CD8-positive, alpha-beta memory T cell (primary cell): ENCODE measurements at regions not wholly inside any gene's neighbourhood (a gene's known extent, or its start where the extent isn't known, plus 50 kb on each side); places are given as distances from the start of the nearest gene placed in this dataset.

ENCODE experiments used
- CTCF ChIA-PET: fragments of 350-600 bp; sonication (Branson Sonifier 250); formaldehyde crosslinking; loops from one replicate; lab custom pipeline; 2021; ENCODE audit warnings: antibody characterized with exemption; lab: Charles Lee
- POLR2A ChIA-PET: fragments of 350-600 bp; sonication (Branson Sonifier 250); formaldehyde crosslinking; loops from one replicate; lab custom pipeline; 2021; ENCODE audit warnings: antibody characterized with exemption; lab: Charles Lee
- DNase-seq, 5 donors: peaks; one replicate each; pipeline versions ENCODE4 v3.0.0 to v3.0.0-alpha.2; 2020 to 2022; ENCODE audit warnings: mixed read lengths in 1 of 5
- H3K27ac ChIP-seq: one replicate; pipeline ENCODE4 v1.7.0; 2013; ENCODE audit warnings: low read depth, mild to moderate bottlenecking, low read length, moderate library complexity
- H3K27me3 ChIP-seq: 2 replicates; pipeline ENCODE4 v1.7.0; 2013; ENCODE audit warnings: low read length, mild to moderate bottlenecking; ENCODE audit not compliant: insufficient read depth, poor library complexity, severe bottlenecking
- H3K36me3 ChIP-seq: 2 replicates; pipeline ENCODE4 v1.7.0; 2013; ENCODE audit warnings: mild to moderate bottlenecking, low read length, moderate library complexity; ENCODE audit not compliant: insufficient read depth
- H3K4me1 ChIP-seq: 2 replicates; pipeline ENCODE4 v1.7.0; 2013; ENCODE audit warnings: mild to moderate bottlenecking, low read length, moderate library complexity; ENCODE audit not compliant: insufficient read depth
- H3K4me3 ChIP-seq: 2 replicates; pipeline ENCODE4 v1.7.0; 2013; ENCODE audit warnings: mild to moderate bottlenecking, low read length
- H3K9me3 ChIP-seq: 2 replicates; pipeline ENCODE4 v1.7.0; 2013; ENCODE audit warnings: mild to moderate bottlenecking, low read length
- H3K27ac Mint-ChIP-seq, 8 donors: one replicate each; pipeline ENCODE4 v1.8.0; 2020 to 2021; ENCODE audit warnings: mixed read lengths in 8 of 8, mild to moderate bottlenecking in 6 of 8, inconsistent platforms in 3 of 8, moderate library complexity in 3 of 8
- H3K27me3 Mint-ChIP-seq, 2 donors: one replicate each; pipeline ENCODE4 v1.8.0; 2020 to 2021; ENCODE audit warnings: mixed read lengths in 2 of 2, mild to moderate bottlenecking in 1 of 2, moderate library complexity in 1 of 2
- H3K36me3 Mint-ChIP-seq, 3 donors: one replicate each; pipeline ENCODE4 v1.8.0; 2020 to 2021; ENCODE audit warnings: mixed read lengths in 3 of 3, inconsistent platforms in 1 of 3, mild to moderate bottlenecking in 1 of 3
- H3K4me1 Mint-ChIP-seq, 3 donors: one replicate each; pipeline ENCODE4 v1.8.0; 2020 to 2021; ENCODE audit warnings: mixed read lengths in 3 of 3, inconsistent platforms in 1 of 3, mild to moderate bottlenecking in 1 of 3
- H3K4me3 Mint-ChIP-seq, 7 donors: one replicate each; pipeline ENCODE4 v1.8.0; 2020 to 2021; ENCODE audit warnings: mixed read lengths in 7 of 7, mild to moderate bottlenecking in 6 of 7, moderate library complexity in 4 of 7, inconsistent platforms in 2 of 7
- H3K9me3 Mint-ChIP-seq, 5 donors: one replicate each; pipeline ENCODE4 v1.8.0; 2020 to 2022; ENCODE audit warnings: mixed read lengths in 5 of 5, mild to moderate bottlenecking in 3 of 5, moderate library complexity in 2 of 5, inconsistent platforms in 1 of 5

DNA sequence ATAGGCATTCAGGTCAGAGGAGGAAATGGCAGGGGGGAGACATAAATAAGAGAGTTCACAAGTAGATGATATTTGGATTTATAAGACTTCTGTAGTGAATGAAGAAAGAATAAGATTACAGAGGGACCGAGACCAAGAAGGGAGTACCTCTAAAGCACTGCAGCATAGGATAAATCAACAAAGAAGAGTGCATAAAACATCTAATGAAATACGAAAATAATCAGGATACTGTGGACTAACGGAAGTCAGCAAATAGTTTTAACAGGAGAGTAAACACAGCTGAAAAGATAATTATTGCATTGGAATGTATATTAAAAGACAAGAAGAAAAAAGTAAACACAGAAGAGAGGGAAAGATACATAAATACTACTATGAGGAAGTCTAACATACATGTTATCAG is 921.9 kb upstream of the PRMT6 start:
- no peaks in the 10 kb centered on the region for H3K4me1 Mint-ChIP-seq
- Histone ChIP-seq H3K4me1 (no peaks in the 10 kb centered on the region), H3K27ac (no peak overlapping the region), H3K36me3 (no peaks in the 10 kb centered on the region), H3K4me3 (no peak overlapping the region), H3K27me3 (no peaks in the 10 kb centered on the region), H3K9me3 (no peaks in the 10 kb centered on the region)
- no peaks in the 10 kb centered on the region for H3K36me3 Mint-ChIP-seq
- no peak overlapping the region for H3K27ac Mint-ChIP-seq
- ChIA-PET CTCF (no interaction called here), POLR2A (no interaction called here)
- peaks cover 6 to 28% (median 12%) of the 10 kb centered on the region in 5 donors for H3K9me3 Mint-ChIP-seq
- H3K4me3 Mint-ChIP-seq, result no peak overlapping the region
- no peaks in the 10 kb centered on the region for H3K27me3 Mint-ChIP-seq
- DNase-seq, result no peak

DNA sequence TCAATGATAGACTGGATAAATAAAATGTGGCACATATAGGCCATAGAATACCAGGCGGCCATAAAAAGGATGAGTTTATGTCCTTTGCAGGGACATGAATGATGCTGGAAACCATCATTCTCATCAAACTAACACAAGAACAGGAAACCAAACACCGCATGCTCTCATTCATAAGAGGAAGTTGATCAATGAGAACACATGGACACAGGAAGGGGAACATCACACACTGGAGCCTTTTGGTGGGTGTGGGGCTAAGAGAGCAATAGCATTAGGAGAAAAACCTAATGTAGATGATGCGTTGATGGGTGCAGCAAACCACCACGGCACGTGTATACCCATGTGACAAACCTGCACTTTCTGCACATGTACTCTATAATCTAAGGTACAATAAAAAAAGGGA is 883.4 kb upstream of the PRMT6 start:
- Mint-ChIP-seq H3K27me3 (no peaks in the 10 kb centered on the region), H3K27ac (no peak overlapping the region), H3K4me1 (no peaks in the 10 kb centered on the region), H3K4me3 (no peak overlapping the region), H3K9me3 (peaks cover 3 to 24% (median 16%) of the 10 kb centered on the region in 5 donors), H3K36me3 (no peaks in the 10 kb centered on the region)
- H3K36me3 ChIP-seq, result no peaks in the 10 kb centered on the region
- CTCF ChIA-PET, result no interaction called here
- H3K27ac ChIP-seq, result no peak overlapping the region
- no peak for DNase-seq
- H3K4me3 ChIP-seq, result no peak overlapping the region
- POLR2A ChIA-PET, result no interaction called here
- H3K4me1 ChIP-seq, result no peaks in the 10 kb centered on the region
- no peaks in the 10 kb centered on the region for H3K9me3 ChIP-seq
- no peaks in the 10 kb centered on the region for H3K27me3 ChIP-seq

DNA sequence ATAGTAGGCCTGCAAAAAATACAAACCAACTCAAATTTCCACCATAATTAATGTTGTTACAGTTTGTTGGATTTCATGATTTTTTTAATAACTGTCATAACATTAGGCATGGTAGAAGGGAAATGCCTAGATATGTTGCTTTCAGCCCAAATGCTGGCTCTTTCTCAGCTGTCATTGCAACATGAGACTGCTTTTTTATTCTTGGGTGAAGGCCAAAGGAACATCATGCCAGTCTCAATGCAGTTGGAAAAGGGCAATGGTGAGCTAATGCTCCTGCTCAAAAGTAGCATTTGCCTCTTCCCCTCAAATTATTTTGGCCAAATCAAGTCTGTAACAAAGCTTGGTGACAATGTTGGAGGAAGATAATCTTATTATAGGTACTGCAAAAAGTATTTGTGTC is 877.7 kb upstream of the PRMT6 start:
- Histone ChIP-seq H3K36me3 (no peaks in the 10 kb centered on the region), H3K27me3 (no peaks in the 10 kb centered on the region), H3K27ac (no peak overlapping the region), H3K4me3 (no peak overlapping the region), H3K9me3 (no peaks in the 10 kb centered on the region), H3K4me1 (no peaks in the 10 kb centered on the region)
- ChIA-PET CTCF (no interaction called here), POLR2A (no interaction called here)
- no peak overlapping the region for H3K27ac Mint-ChIP-seq
- no peak overlapping the region for H3K4me3 Mint-ChIP-seq
- no peaks in the 10 kb centered on the region for H3K27me3 Mint-ChIP-seq
- no peaks in the 10 kb centered on the region for H3K4me1 Mint-ChIP-seq
- H3K9me3 Mint-ChIP-seq, result peaks cover 6 to 12% (median 9%) of the 10 kb centered on the region in 5 donors
- no peak for DNase-seq
- H3K36me3 Mint-ChIP-seq, result no peaks in the 10 kb centered on the region

DNA sequence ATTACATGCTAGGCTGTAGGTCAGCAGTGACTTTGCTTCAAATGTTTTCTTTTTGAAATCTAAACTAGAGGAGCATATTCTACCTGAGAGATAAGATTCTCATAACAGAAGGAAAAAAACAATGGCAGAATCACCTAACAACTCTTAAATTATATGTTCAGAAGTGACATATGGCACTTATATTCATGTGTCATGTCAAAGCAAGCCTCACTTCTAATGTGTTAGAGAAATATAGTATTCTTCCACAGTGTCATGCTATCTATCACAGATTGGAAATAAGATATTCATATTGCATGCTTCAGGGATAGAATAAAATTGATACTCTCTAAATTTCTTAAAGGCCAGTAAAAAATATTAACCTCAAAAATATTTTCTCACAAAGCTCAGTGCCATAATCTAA is 874.6 kb upstream of the PRMT6 start:
- no peak overlapping the region for H3K27ac ChIP-seq
- CTCF ChIA-PET, result no interaction called here
- H3K4me1 ChIP-seq, result no peaks in the 10 kb centered on the region
- H3K36me3 ChIP-seq, result no peaks in the 10 kb centered on the region
- no peak overlapping the region for H3K4me3 Mint-ChIP-seq
- H3K27me3 Mint-ChIP-seq, result no peaks in the 10 kb centered on the region
- POLR2A ChIA-PET, result no interaction called here
- H3K36me3 Mint-ChIP-seq, result no peaks in the 10 kb centered on the region
- no peak for DNase-seq
- no peaks in the 10 kb centered on the region for H3K4me1 Mint-ChIP-seq
- H3K9me3 Mint-ChIP-seq, result peaks cover 10 to 21% (median 11%) of the 10 kb centered on the region in 5 donors
- H3K27ac Mint-ChIP-seq, result no peak overlapping the region
- H3K9me3 ChIP-seq, result no peaks in the 10 kb centered on the region
- H3K4me3 ChIP-seq, result no peak overlapping the region
- H3K27me3 ChIP-seq, result no peaks in the 10 kb centered on the region

DNA sequence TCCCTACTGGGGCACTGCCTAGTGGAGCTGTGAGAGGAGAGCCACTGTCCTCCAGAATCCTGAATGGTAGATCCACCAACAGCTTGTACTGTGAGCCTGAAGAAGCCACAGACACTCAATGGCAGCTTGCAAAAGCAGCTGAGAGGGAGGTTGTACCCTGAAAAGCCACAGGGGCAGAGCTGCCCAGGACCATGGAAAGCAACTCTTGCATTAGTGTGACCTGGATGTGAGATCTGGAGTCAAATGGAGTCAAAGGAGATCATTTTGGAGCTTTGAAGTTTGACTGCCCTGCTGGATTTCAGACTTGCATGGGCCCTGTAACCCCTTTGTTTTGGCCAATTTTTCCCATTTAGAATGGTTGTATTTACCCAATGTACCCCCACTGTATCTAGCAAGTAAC is 871.4 kb upstream of the PRMT6 start:
- Mint-ChIP-seq H3K36me3 (no peaks in the 10 kb centered on the region), H3K27ac (no peak overlapping the region), H3K27me3 (no peaks in the 10 kb centered on the region), H3K4me1 (no peaks in the 10 kb centered on the region), H3K9me3 (peaks cover 11 to 27% (median 14%) of the 10 kb centered on the region in 5 donors), H3K4me3 (no peak overlapping the region)
- POLR2A ChIA-PET, result no interaction called here
- Histone ChIP-seq H3K27ac (no peak overlapping the region), H3K27me3 (no peaks in the 10 kb centered on the region), H3K9me3 (no peaks in the 10 kb centered on the region), H3K4me3 (no peak overlapping the region), H3K36me3 (no peaks in the 10 kb centered on the region), H3K4me1 (no peaks in the 10 kb centered on the region)
- DNase-seq, result no peak
- CTCF ChIA-PET, result no interaction called here

DNA sequence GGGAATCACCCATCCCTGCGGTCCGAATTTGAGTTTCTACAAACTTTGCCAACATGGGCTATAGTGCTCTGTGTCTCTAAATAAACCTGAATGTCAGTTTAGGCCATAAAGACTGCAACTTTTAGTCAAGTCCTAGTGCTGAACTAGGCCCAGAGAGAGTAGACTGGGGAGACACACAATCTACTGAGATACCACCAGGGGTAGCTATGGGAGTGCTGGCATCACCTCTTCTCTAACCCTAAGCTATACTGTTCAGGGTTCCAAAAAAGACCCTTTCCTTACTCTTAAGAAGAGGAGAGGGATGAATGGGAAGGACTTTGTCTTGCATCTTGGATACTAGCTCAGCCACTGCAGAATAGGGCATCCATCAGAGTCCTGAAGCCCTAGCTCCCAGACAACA is 866.7 kb upstream of the PRMT6 start:
- Mint-ChIP-seq H3K27me3 (no peaks in the 10 kb centered on the region), H3K36me3 (no peaks in the 10 kb centered on the region), H3K4me3 (no peak overlapping the region), H3K9me3 (peaks cover 23 to 34% (median 24%) of the 10 kb centered on the region in 5 donors), H3K27ac (no peak overlapping the region), H3K4me1 (no peaks in the 10 kb centered on the region)
- POLR2A ChIA-PET, result no interaction called here
- Histone ChIP-seq H3K27me3 (no peaks in the 10 kb centered on the region), H3K9me3 (peaks cover 5% of the 10 kb centered on the region), H3K4me3 (no peak overlapping the region), H3K4me1 (no peaks in the 10 kb centered on the region), H3K27ac (no peak overlapping the region), H3K36me3 (no peaks in the 10 kb centered on the region)
- CTCF ChIA-PET, result no interaction called here
- no peak for DNase-seq

DNA sequence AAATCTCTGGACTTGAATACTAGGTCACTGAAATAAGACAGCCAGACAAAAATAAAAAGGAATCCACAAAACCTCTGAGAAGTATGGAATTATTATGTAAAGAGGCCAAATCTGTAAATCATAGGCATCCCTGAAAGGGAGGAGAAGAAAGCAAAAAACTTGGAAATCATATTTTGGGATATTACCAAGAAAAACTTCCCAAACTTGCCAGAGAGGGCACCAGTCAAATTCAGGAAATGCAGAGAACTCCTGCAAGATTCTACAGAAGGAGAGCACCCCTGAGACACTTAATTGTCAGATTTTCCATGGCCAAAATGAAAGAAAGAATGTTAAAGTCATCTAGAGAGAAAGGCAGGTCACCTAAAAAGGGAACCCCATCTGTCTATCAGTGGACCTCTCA is 862.3 kb upstream of the PRMT6 start:
- Mint-ChIP-seq H3K27me3 (no peaks in the 10 kb centered on the region), H3K4me1 (no peaks in the 10 kb centered on the region), H3K27ac (no peak overlapping the region), H3K4me3 (no peak overlapping the region), H3K36me3 (no peaks in the 10 kb centered on the region), H3K9me3 (peaks cover 23 to 50% (median 28%) of the 10 kb centered on the region in 5 donors)
- Histone ChIP-seq H3K27ac (no peak overlapping the region), H3K9me3 (peaks cover 5% of the 10 kb centered on the region), H3K36me3 (no peaks in the 10 kb centered on the region), H3K4me3 (no peak overlapping the region), H3K27me3 (no peaks in the 10 kb centered on the region), H3K4me1 (no peaks in the 10 kb centered on the region)
- ChIA-PET POLR2A (no interaction called here), CTCF (no interaction called here)
- DNase-seq, result no peak

DNA sequence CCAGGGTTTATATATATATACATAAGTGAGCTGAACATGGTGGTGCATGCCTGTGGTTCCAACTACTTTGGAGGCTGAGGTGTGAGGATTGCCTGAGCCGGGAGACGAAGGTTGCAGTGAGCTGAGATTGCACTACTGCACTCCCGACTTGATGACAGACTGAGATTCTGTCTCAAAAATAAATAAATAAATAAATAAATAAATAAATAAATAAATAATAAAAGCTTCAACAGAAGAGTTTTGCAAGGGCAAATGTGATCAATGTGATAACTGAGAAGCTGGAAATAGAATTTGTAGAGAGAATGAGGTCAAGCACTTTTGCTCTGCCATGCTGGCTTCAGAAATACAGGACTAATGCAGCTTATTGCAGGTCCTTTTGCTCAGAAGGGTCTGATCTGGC is 855.8 kb upstream of the PRMT6 start:
- H3K36me3 Mint-ChIP-seq, result no peaks in the 10 kb centered on the region
- ChIA-PET POLR2A (no interaction called here), CTCF (no interaction called here)
- H3K9me3 Mint-ChIP-seq, result peaks cover 6 to 32% (median 7%) of the 10 kb centered on the region in 5 donors
- H3K36me3 ChIP-seq, result no peaks in the 10 kb centered on the region
- H3K27me3 Mint-ChIP-seq, result no peaks in the 10 kb centered on the region
- H3K27me3 ChIP-seq, result no peaks in the 10 kb centered on the region
- H3K4me1 Mint-ChIP-seq, result no peaks in the 10 kb centered on the region
- H3K4me3 ChIP-seq, result no peak overlapping the region
- no peaks in the 10 kb centered on the region for H3K4me1 ChIP-seq
- H3K9me3 ChIP-seq, result no peaks in the 10 kb centered on the region
- no peak overlapping the region for H3K4me3 Mint-ChIP-seq
- DNase-seq, result no peak
- H3K27ac Mint-ChIP-seq, result no peak overlapping the region
- H3K27ac ChIP-seq, result no peak overlapping the region

DNA sequence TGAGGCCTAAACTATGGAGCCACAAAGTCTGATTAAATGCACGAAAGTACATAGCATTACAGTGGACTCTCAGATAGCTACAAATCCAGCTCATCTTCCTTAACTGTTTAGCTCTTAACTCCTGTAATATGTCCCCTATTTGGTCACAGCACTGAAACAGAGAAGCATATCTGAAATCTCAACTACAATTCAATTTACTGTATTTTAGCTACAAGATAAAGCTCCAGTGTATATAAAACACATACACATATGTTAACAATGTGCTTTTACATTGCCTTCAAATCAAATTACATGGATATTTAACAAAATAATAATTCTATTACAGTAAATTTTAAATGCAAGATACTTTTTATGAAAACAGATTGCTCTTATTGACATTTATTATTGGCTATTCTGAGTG is 849.3 kb upstream of the PRMT6 start:
- CTCF ChIA-PET, result no interaction called here
- H3K27ac Mint-ChIP-seq, result no peak overlapping the region
- peaks cover 0 to 8% (median 2%) of the 10 kb centered on the region in 5 donors for H3K9me3 Mint-ChIP-seq
- Histone ChIP-seq H3K9me3 (no peaks in the 10 kb centered on the region), H3K4me1 (no peaks in the 10 kb centered on the region), H3K27me3 (no peaks in the 10 kb centered on the region), H3K27ac (no peak overlapping the region), H3K36me3 (no peaks in the 10 kb centered on the region), H3K4me3 (no peak overlapping the region)
- DNase-seq, result no peak
- no peak overlapping the region for H3K4me3 Mint-ChIP-seq
- H3K27me3 Mint-ChIP-seq, result no peaks in the 10 kb centered on the region
- no peaks in the 10 kb centered on the region for H3K36me3 Mint-ChIP-seq
- POLR2A ChIA-PET, result no interaction called here
- H3K4me1 Mint-ChIP-seq, result no peaks in the 10 kb centered on the region
